ENCODE measurements at regions not wholly inside any gene's neighbourhood (a gene's known extent, or its start where the extent isn't known, plus 50 kb on each side); places are given as distances from the start of the nearest gene placed in this dataset.

- Histone ChIP-seq H3K27ac (no peak overlapping the region), H3K4me1 (no peaks in the 10 kb centered on the region), H3K9me3 (no peaks in the 10 kb centered on the region), H3K27me3 (no peaks in the 10 kb centered on the region), H3K36me3 (no peaks in the 10 kb centered on the region), H3K4me3 (no peak overlapping the region)
- no peak for TF ChIP-seq CTCF (IDR thresholded peaks at IDR 0.05)
- no peak for TF ChIP-seq POLR2A (IDR thresholded peaks at IDR 0.05)
- DNase-seq, result no peak
Observed at GRCh38 chr12:69130064-69130463, 109.3 kb upstream of the CPSF6 start.

DNA sequence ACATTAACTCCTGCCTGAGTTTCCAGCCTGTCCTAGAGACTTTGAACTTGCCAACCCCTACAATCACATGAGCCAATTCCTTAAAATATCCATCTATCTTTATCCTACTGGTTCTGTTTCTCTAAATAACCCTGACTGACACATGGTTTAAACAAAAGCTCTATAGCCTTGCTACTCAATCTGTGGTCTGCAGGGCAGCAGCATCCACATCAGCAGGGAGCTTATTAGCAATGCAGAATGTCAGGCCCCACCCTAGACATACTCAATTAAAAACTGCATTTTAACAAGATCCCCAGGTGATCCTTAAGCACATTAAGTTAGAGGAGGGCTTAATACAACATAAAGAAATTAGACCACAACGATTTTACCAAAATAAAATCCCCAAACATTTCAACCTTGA, 108.3 kb upstream of the CPSF6 start:
- Histone ChIP-seq H3K36me3 (no peaks in the 10 kb centered on the region), H3K27me3 (no peaks in the 10 kb centered on the region), H3K4me1 (no peaks in the 10 kb centered on the region), H3K9me3 (no peaks in the 10 kb centered on the region), H3K4me3 (no peak overlapping the region), H3K27ac (no peak overlapping the region)
- DNase-seq, result no peak
- TF ChIP-seq CTCF (IDR thresholded peaks at IDR 0.05) (no peak), POLR2A (IDR thresholded peaks at IDR 0.05) (no peak)

DNA sequence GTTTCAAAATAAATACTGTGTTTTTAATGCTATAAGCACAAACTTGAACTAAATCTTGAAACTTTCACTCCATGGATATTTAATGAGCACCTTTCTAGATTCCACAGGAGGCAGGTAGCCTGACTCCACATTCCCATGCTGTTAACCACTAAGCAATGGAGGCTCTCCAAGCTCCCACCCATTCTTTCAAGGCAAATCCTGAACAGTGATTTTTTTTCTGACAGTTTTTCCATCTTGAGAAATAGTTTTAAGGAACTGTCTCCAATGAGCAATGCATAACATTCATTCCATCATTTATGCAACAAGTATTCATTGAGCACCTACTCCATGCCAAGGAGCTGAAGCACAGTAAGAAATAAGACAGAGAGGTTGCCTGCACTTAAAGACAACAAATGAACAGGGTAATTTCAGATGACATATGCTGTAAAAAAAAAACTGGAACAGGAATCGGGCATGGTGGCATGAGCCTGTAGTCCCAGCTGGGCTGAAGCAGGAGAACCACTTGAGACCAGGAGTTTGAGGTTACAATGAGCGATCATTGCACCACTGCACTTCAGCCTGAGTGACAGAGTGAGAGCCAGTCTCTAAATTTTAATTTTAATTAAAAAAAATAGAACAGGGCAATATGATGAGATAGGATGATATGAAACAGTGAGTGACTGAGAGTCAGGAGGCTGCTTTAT, 102.3 kb upstream of the CPSF6 start:
- H3K27me3 ChIP-seq, result no peaks in the 10 kb centered on the region
- no peak for DNase-seq
- H3K4me3 ChIP-seq, result no peak overlapping the region
- no peaks in the 10 kb centered on the region for H3K36me3 ChIP-seq
- H3K4me1 ChIP-seq, result no peaks in the 10 kb centered on the region
- H3K9me3 ChIP-seq, result peaks cover 0 to 20% (median 6%) of the 10 kb centered on the region in 4 donors
- TF ChIP-seq POLR2A (IDR thresholded peaks at IDR 0.05) (no peak), CTCF (IDR thresholded peaks at IDR 0.05) (no peak)
- H3K27ac ChIP-seq, result no peak overlapping the region

DNA sequence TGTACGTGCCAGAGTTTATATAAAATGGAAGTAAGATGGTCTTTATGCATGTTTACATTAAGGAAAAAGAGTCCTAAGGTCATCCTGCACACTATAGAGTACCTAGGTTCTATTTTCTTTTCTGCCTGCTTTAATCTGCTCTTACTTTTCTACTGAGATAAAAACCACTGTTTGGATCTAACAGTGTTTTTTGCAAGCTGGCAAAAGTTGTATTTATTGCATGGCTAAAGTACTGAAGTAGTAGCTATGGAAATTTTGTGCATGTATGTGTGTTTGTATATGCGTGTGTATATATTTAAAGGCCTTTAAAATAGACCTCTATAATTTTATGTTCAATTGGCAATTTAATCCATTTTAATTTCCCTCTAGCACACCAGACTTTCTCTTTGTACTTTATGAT, 98.3 kb upstream of the CPSF6 start:
- H3K9me3 ChIP-seq, result peaks cover 0 to 20% (median 6%) of the 10 kb centered on the region in 4 donors
- no peaks in the 10 kb centered on the region for H3K4me1 ChIP-seq
- no peak for DNase-seq
- no peak overlapping the region for H3K4me3 ChIP-seq
- H3K27ac ChIP-seq, result no peak overlapping the region
- TF ChIP-seq CTCF (IDR thresholded peaks at IDR 0.05) (no peak), POLR2A (IDR thresholded peaks at IDR 0.05) (no peak)
- H3K36me3 ChIP-seq, result no peaks in the 10 kb centered on the region
- no peaks in the 10 kb centered on the region for H3K27me3 ChIP-seq

- Histone ChIP-seq H3K9me3 (no peaks in the 10 kb centered on the region), H3K27ac (no peak overlapping the region), H3K4me1 (peaks cover 0 to 15% (median 0%) of the 10 kb centered on the region in 4 donors), H3K36me3 (no peaks in the 10 kb centered on the region), H3K27me3 (no peaks in the 10 kb centered on the region), H3K4me3 (no peak overlapping the region)
- no peak for DNase-seq
- TF ChIP-seq POLR2A (IDR thresholded peaks at IDR 0.05) (no peak), CTCF (IDR thresholded peaks at IDR 0.05) (no peak)
Observed at GRCh38 chr12:69149270-69149669, 90.1 kb upstream of the CPSF6 start.

Measured in Peyer's patch (tissue), 4 donors.